H1 (cell line): ENCODE measurements at regions not wholly inside any gene's neighbourhood (a gene's known extent, or its start where the extent isn't known, plus 50 kb on each side); places are given as distances from the start of the nearest gene placed in this dataset.

ENCODE experiments used
- CTCF ChIA-PET: fragments of 300-600 bp; sonication (Branson Sonifier 250); formaldehyde crosslinking; loops from one replicate; lab custom pipeline; 2021; ENCODE audit not compliant: partially characterized antibody; lab: Charles Lee
- POLR2A ChIA-PET: fragments of 300-600 bp; sonication (Branson Sonifier 250); formaldehyde crosslinking; loops from one replicate; lab custom pipeline; 2021; ENCODE audit warnings: inconsistent platforms; ENCODE audit not compliant: partially characterized antibody; lab: Charles Lee
- DNase-seq, 2 experiments: peaks; one replicate each; pipeline versions ENCODE4 v3.0.0 to v3.0.0-alpha.2; 2010 to 2022; ENCODE audit warnings: low spot score in 2 of 2, low read depth in 1 of 2, mixed read lengths in 1 of 2
- FAIRE-seq: peaks from 2 replicates; lab custom pipeline; 2011; peaks lifted over from hg19 to GRCh38; lab: Jason Lieb, UNC
- H2AFZ ChIP-seq: 2 replicates; pipeline ENCODE4 v1.8.1; 2012; ENCODE audit warnings: low read length, inconsistent platforms
- H2AK5ac ChIP-seq: 2 replicates; pipeline ENCODE4 v1.6.1; 2013; ENCODE audit warnings: low read depth, low read length
- H2BK120ac ChIP-seq: replicated peaks from 2 replicates; pipeline ENCODE3; 2013; ENCODE audit warnings: low read depth, low read length, inconsistent platforms
- H2BK12ac ChIP-seq: 2 replicates; pipeline ENCODE4 v1.6.1; 2013; ENCODE audit warnings: low read depth, low read length
- H2BK15ac ChIP-seq: 2 replicates; pipeline ENCODE4 v1.6.1; 2013; ENCODE audit warnings: low read length
- H2BK20ac ChIP-seq: 2 replicates; pipeline ENCODE4 v1.6.1; 2013; ENCODE audit warnings: low read length
- H2BK5ac ChIP-seq: 2 replicates; pipeline ENCODE4 v1.6.1; 2013; ENCODE audit warnings: low read depth, low read length
- H3K14ac ChIP-seq: 2 replicates; pipeline ENCODE4 v1.6.1; 2013; ENCODE audit warnings: inconsistent platforms; ENCODE audit not compliant: insufficient read length
- H3K18ac ChIP-seq: 2 replicates; pipeline ENCODE4 v1.6.1; 2013; ENCODE audit warnings: low read length; ENCODE audit errors: extremely low read depth
- H3K23ac ChIP-seq: 2 replicates; pipeline ENCODE4 v1.6.1; 2013; ENCODE audit warnings: inconsistent platforms; ENCODE audit not compliant: insufficient read length
- H3K23me2 ChIP-seq: 2 replicates; pipeline ENCODE4 v1.6.1; 2013; ENCODE audit warnings: low read depth, low read length
- H3K27ac ChIP-seq: 2 replicates; pipeline ENCODE4 v1.6.1; 2011; ENCODE audit warnings: low read depth, low read length, inconsistent platforms
- H3K27me3 ChIP-seq, 4 experiments: replicated peaks in 1 of 4; 1 replicate in 1 of 4; 2 replicates in 3 of 4; pipeline versions ENCODE4 v1.6.1 to v1.8.1; 2011 to 2013; ENCODE audit warnings: low read length in 3 of 4, mild to moderate bottlenecking in 3 of 4, inconsistent platforms in 2 of 4, mixed read lengths in 2 of 4, moderate library complexity in 1 of 4; ENCODE audit not compliant: control insufficient read depth in 3 of 4, insufficient read depth in 3 of 4; ENCODE audit errors: extremely low read depth in 1 of 4
- H3K36me3 ChIP-seq, 4 experiments: 2 replicates each; pipeline versions ENCODE4 v1.6.1 to v1.8.1; 2011 to 2013; ENCODE audit warnings: mild to moderate bottlenecking in 4 of 4, low read length in 3 of 4, moderate library complexity in 2 of 4, control low read depth in 1 of 4, inconsistent platforms in 1 of 4; ENCODE audit not compliant: insufficient read depth in 4 of 4, control insufficient read depth in 2 of 4
- H3K4ac ChIP-seq: replicated peaks from 2 replicates; pipeline ENCODE3; 2013; ENCODE audit warnings: low read length, low read depth, mixed read lengths, inconsistent platforms; ENCODE audit not compliant: insufficient read length
- H3K4me1 ChIP-seq, 4 experiments: replicated peaks in 1 of 4; 1 replicate in 1 of 4; 2 replicates in 3 of 4; pipeline versions ENCODE4 v1.6.1 to v1.8.1; 2011 to 2013; ENCODE audit warnings: low read length in 3 of 4, inconsistent platforms in 2 of 4, mixed read lengths in 1 of 4; ENCODE audit not compliant: insufficient read depth in 4 of 4, control insufficient read depth in 3 of 4
- H3K4me2 ChIP-seq, 2 experiments: 2 replicates each; pipeline versions ENCODE4 v1.6.1 to v1.8.1; 2011 to 2013; ENCODE audit warnings: low read depth in 2 of 2, low read length in 2 of 2, control low read depth in 1 of 2, inconsistent platforms in 1 of 2, mild to moderate bottlenecking in 1 of 2; ENCODE audit not compliant: insufficient read depth in 1 of 2
- H3K4me3 ChIP-seq, 4 experiments: fragments of 200-600, 300-600 bp in 1 of 4; sonication (generic), shearing (Covaris generic), sonication (Bioruptor Twin) in 1 of 4; 2 replicates each; pipeline versions ENCODE4 v1.5.1 to v1.8.1; 2011 to 2016; ENCODE audit warnings: low read length in 4 of 4, low read depth in 3 of 4, control low read depth in 2 of 4, inconsistent platforms in 2 of 4, mild to moderate bottlenecking in 2 of 4, mixed read lengths in 1 of 4, moderate library complexity in 1 of 4; ENCODE audit not compliant: insufficient read depth in 2 of 4; ENCODE audit errors: extremely low read depth in 1 of 4
- H3K56ac ChIP-seq: replicated peaks from 2 replicates; pipeline ENCODE3; 2013; ENCODE audit warnings: low read depth, mild to moderate bottlenecking, mixed read lengths, low read length, inconsistent platforms; ENCODE audit not compliant: insufficient read length
- H3K79me1 ChIP-seq: 2 replicates; pipeline ENCODE4 v1.6.1; 2013; ENCODE audit warnings: low read depth, low read length, control low read depth
- H3K79me2 ChIP-seq, 2 experiments: 2 replicates each; pipeline versions ENCODE4 v1.6.1 to v1.8.1; 2012 to 2013; ENCODE audit warnings: low read length in 2 of 2, mild to moderate bottlenecking in 2 of 2, inconsistent platforms in 1 of 2; ENCODE audit not compliant: insufficient read depth in 2 of 2, control insufficient read depth in 1 of 2
- H3K9ac ChIP-seq, 4 experiments: replicated peaks in 1 of 4; 1 replicate in 1 of 4; 2 replicates in 3 of 4; pipeline versions ENCODE4 v1.6.1 to v1.8.1; 2011 to 2013; ENCODE audit warnings: low read depth in 3 of 4, low read length in 3 of 4, control low read depth in 2 of 4, mild to moderate bottlenecking in 2 of 4, moderate library complexity in 2 of 4, inconsistent platforms in 1 of 4; ENCODE audit errors: extremely low read depth in 1 of 4
- H3K9me3 ChIP-seq, 2 experiments: 2 replicates each; pipeline versions ENCODE4 v1.6.1 to v1.8.1; 2012 to 2013; ENCODE audit warnings: mild to moderate bottlenecking in 2 of 2, moderate library complexity in 2 of 2, control low read depth in 1 of 2, inconsistent platforms in 1 of 2, low read depth in 1 of 2, low read length in 1 of 2, mixed read lengths in 1 of 2; ENCODE audit not compliant: insufficient read depth in 2 of 2
- H4K20me1 ChIP-seq, 2 experiments: replicated peaks in 1 of 2; 2 replicates each; pipeline versions ENCODE3 to v1.8.1; 2011 to 2013; ENCODE audit warnings: inconsistent platforms in 2 of 2, low read length in 2 of 2, mild to moderate bottlenecking in 1 of 2; ENCODE audit not compliant: insufficient read depth in 2 of 2, control insufficient read depth in 1 of 2
- H4K5ac ChIP-seq: 2 replicates; pipeline ENCODE4 v1.6.1; 2013; ENCODE audit warnings: low read length, low read depth, mixed read lengths, inconsistent platforms; ENCODE audit not compliant: insufficient read length
- H4K8ac ChIP-seq: 2 replicates; pipeline ENCODE4 v1.8.0; 2013; ENCODE audit warnings: mild to moderate bottlenecking, moderate library complexity, low read length, inconsistent platforms; ENCODE audit not compliant: insufficient read depth; ENCODE audit errors: extremely low read depth
- H4K91ac ChIP-seq: replicated peaks from 2 replicates; pipeline ENCODE3; 2013; ENCODE audit warnings: low read length, mixed read lengths, inconsistent platforms; ENCODE audit not compliant: insufficient read length
- BRCA1 ChIP-seq: IDR thresholded peaks from 2 replicates; pipeline ENCODE4 v1.6.1; 2012; ENCODE audit warnings: low read depth, low read length, improper control_type of control experiment
- FOSL1 ChIP-seq: IDR thresholded peaks from 2 replicates; pipeline ENCODE4 v1.6.1; 2011; ENCODE audit warnings: mild to moderate bottlenecking, low read depth, low read length, moderate library complexity; ENCODE audit not compliant: insufficient read depth
- HDAC6 ChIP-seq: IDR thresholded peaks from one replicate; pipeline ENCODE4 v1.7.1; 2012; ENCODE audit warnings: low read depth, mild to moderate bottlenecking, inconsistent platforms, low read length, moderate library complexity
- WGBS, 2 experiments: shearing (Covaris generic) in 1 of 2; methylation state at CpG; one replicate each; pipeline versions ENCODE4 v1.1.6 to v1.1.7; 2013 to 2015; ENCODE audit warnings: low lambda C conversion rate in 2 of 2, mixed read lengths in 2 of 2, inconsistent platforms in 1 of 2, low coverage in 1 of 2, missing lambda C conversion rate in 1 of 2; ENCODE audit not compliant: insufficient replicate concordance in 2 of 2, insufficient coverage in 1 of 2, insufficient read length in 1 of 2; ENCODE audit errors: extremely low coverage in 1 of 2, missing lambda C conversion rate in 1 of 2; 5-methylcytosine and 5-hydroxymethylcytosine counted together

GRCh38 chr12:19802915-19803314 lies 363.6 kb downstream of the AEBP2 start:
- DNase-seq (no peak), FAIRE-seq (no peak)
- WGBS, 2 experiments: 97% methylated on average over 2 of the region's 2 CpGs; no CpG with 5 or more reads in 1 of the 2 experiments
- Histone ChIP-seq H3K4me2 (no peak overlapping the region), H2BK5ac (no peak overlapping the region), H3K18ac (no peak overlapping the region), H3K4me1 (no peaks in the 10 kb centered on the region), H3K9ac (no peak overlapping the region), H4K8ac (no peak overlapping the region), H2AK5ac (no peak overlapping the region), H2BK20ac (no peak overlapping the region), H3K9me3 (no peaks in the 10 kb centered on the region), H4K91ac (no peak overlapping the region), H4K5ac (no peak overlapping the region), H3K23ac (no peak overlapping the region), H2BK15ac (no peak overlapping the region), H3K4ac (no peak overlapping the region), H2BK120ac (no peak overlapping the region), H3K79me2 (no peaks in the 10 kb centered on the region), H3K27ac (no peak overlapping the region), H2BK12ac (no peak overlapping the region), H3K79me1 (no peaks in the 10 kb centered on the region), H3K4me3 (no peak overlapping the region), H3K23me2 (no peaks in the 10 kb centered on the region), H2AFZ (no peak overlapping the region), H3K36me3 (no peaks in the 10 kb centered on the region), H3K56ac (no peak overlapping the region), H3K14ac (no peak overlapping the region), H3K27me3 (no peaks in the 10 kb centered on the region; a peak in 1 of 7 replicates), H4K20me1 (no peaks in the 10 kb centered on the region)
- CTCF ChIA-PET: no interaction called here
- POLR2A ChIA-PET: no interaction called here
- TF ChIP-seq BRCA1 (no peak), FOSL1 (no peak), HDAC6 (no peak)
